GM18507 (cell line): ENCODE measurements at regions not wholly inside any gene's neighbourhood (a gene's known extent, or its start where the extent isn't known, plus 50 kb on each side); places are given as distances from the start of the nearest gene placed in this dataset.
"Not testable (repeated sequence)": the region's sequence is repeated elsewhere in the genome, so short reads cannot be mapped to it uniquely, and the experiment has no call there.

Source experiments
- DNase-seq: peaks from one replicate; pipeline ENCODE4 v3.0.0; 2011; ENCODE audit warnings: low read depth; ENCODE audit not compliant: insufficient read length; ENCODE audit errors: extremely low spot score
- FAIRE-seq: peaks from 2 replicates; lab custom pipeline; 2011; peaks lifted over from hg19 to GRCh38; lab: Jason Lieb, UNC

DNA sequence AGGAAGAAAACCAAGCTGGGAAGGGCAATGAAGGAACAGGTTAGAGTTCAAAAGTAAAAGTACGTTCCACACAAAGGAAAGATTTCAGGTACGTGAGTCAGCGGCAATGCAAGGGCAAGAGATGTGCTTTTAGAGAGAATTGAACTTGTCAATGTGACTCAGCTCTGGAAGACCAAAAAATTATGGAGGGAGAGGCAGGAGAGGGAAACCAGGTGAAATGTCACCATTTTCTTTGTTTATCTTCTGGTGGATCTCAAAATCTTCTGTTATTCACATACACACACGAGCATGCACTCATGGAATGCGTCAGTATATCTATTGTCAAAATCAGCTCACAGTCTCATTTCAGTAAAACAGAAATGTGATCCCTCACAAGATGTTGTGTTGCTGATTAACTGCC lies 148.8 kb upstream of the RFX3 start:
- no peak for FAIRE-seq
- DNase-seq, result no peak

DNA sequence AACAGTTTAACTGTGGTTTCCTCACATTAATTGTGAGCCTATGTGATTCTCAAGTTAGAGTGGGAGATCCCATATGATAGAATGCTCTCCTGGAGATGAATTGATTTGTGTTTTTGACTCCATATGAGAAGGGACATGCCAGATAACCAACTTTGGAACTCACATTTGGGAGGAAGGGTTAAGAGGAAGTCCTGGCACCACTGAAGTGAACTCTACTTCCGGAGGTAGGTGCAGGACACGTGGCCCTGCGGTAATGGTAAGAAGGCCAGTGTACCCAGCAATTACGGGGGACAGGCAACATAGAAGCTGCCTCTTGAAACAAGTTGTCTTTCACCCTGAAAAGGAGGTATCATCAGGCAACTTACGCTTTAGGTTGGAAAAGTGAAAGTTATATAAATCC lies 146.6 kb upstream of the RFX3 start:
- DNase-seq, result no peak
- no peak for FAIRE-seq

DNA sequence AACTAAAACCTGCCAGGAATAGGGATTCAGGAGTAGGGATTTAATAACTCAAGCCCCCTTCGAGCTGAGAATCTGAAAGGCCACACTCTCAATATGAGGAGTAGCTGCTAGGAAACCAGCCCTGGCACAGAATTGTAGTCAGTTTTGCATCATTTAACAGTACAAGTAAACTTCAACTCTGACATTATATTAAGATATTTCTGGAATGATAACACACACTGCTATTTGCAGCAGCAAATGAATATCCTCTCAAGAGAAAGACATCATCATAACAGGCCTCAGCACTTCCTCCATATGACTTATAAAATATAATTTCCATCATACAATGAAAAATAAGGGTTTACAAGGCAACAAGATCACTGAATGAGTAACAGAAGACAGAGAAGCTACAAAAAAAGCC lies 138.2 kb upstream of the RFX3 start:
- FAIRE-seq (no peak), DNase-seq (no peak)

DNA sequence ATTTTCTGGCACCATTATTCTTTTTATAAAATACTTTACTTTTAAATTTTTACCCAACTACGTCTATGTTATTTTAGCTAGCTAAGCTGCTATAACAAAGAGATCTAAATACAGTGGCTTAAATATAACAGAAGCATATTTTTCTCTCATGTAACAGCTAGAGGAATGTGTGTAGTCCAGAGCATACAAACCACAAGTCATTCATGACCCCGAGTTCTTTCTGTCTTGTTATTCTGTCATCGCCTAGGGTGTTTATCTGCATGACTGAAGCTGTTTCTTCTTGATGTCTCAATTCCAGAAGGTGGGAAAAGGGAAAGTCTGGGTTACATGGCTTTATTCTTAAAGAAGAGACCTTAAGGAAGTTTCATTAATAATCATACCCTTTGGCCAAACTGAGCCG lies 136.9 kb upstream of the RFX3 start:
- FAIRE-seq (no peak), DNase-seq (no peak)

DNA sequence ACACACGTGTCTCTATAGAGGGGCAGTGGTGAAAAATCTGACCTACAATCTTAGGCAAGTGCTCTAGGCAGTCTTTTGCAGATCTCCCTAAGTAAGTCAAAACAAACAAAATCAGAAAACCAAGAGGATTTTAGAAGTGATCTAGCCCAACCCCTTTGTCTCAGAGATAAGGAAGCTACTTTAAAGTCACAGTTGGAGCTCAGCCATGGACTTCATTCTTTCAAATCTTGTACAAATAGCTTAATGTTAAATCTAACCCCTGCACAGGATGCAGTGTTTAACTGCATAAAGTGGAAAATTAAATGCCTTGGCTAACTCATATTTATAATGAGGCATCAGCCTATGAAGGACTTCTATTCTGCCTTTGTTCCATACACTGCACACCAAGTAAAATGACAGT lies 135.1 kb upstream of the RFX3 start:
- no peak for FAIRE-seq
- no peak for DNase-seq

DNA sequence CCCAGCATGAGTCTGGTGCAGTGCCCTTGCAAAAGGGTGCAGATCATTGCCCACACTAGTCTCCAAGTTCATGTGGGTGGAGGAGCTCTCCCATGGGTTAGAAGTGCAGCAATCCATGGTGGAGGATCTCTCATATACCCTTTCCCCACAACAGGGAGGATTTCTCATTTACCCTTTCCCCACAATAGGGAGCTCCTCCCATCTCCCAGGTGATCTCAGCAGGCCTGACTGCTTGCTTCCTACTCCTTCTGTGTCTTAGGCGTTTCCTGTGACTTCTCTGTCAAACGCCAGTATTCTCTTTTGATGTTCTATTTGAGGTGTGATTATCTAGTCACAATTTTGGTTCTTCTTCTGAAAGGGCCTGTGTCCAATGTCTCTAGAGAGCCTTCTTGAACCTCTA lies 133.8 kb upstream of the RFX3 start:
- FAIRE-seq, result no peak

DNA sequence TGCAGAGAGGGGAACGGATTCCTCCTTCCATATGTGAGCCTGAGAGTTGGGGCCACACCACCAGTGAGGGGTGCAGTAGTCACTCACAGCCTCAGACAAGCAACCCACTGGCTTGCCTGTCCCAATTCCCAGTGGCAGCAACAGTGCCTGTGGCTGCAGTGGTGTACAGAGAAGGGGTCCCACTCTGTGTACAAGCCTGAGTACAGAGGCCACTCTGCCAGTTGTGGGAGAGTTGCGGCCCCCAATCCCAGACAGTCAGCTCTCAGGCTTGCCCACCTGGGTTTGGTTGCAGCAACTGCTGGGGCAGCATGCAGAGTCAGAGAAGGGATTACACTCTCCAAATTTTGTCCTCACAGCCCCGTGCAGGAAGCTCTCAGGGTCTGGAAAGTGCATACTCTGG lies 133.2 kb upstream of the RFX3 start:
- DNase-seq (no peak), FAIRE-seq (no peak)

More for the DNA sequence above, 133.8 kb upstream of the RFX3 start:
- DNase-seq, result no peak

DNA sequence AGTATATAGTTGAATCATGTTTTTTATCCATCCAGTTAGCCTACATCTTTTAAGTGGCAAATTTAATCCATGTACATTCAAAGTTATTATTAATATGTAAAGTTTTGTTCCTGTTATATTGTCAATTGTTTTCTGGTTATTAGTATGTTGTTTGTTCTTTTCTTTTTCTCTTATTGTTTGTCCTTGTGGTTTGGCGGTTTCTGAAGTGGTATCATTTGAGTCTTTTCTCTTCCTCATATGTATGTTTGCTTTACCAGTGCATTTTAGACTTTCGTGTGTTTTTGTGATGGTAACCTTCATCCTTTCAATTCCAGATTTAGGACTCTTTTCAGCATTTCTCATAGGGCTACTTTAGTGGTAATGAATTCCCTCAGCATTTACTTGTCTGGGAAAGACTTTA lies 130.4 kb upstream of the RFX3 start:
- DNase-seq (no peak), FAIRE-seq (no peak)

DNA sequence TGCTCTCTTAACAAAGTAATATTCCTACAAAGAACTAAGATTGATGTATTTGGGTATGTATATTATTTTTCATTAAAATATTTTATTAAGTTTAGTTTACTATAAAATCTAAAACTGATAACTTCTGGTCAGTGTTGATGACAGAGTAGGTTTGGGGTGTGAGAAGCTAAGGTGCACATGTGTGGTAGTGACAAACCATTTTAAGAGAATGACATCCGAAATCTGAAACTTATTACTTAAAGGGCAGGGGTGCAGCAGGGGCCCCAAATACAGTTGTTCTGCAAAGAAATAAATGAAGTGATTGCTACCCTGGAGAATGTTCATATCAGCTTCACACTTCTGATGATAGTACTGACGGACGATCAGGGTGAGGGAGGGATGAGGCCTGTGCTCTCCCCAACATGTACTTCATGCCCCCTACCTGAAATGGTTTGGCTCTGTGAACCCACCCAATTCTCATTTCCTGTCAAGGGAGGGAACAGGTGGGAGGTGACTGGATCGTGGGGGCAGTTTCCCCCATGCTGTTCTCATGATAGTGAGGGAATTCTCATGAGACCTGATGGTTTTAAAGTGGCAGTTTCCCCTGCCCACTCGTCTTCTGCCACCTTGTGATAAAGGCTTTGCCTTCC lies 125.3 kb upstream of the RFX3 start:
- FAIRE-seq (no peak), DNase-seq (no peak)

DNA sequence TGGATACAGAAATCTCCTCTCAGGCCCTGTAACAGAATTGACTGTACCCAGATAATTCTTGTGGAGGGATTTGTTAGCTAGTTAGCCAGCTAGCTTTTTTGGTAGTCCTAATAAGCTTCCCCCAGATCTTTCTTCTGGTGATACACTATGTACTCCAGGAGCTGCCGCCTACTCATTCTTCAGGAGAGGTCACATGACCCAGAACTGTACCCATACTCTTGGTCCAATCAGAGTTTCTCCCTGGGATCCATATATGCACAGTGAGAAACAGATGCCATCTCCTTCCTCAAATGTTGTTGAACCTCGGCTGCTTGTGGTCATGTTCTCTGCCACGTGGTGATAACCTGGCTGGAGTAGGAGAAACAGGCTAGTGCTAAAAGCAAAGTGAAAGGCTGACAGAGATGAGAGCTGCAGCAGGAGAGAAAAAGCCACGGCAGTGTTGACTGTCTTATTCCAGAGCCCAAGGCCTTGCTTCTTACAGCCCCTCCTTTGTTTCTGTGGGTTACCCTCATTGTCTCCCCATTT lies 123.0 kb upstream of the RFX3 start:
- FAIRE-seq, result no peak
- DNase-seq, result no peak

DNA sequence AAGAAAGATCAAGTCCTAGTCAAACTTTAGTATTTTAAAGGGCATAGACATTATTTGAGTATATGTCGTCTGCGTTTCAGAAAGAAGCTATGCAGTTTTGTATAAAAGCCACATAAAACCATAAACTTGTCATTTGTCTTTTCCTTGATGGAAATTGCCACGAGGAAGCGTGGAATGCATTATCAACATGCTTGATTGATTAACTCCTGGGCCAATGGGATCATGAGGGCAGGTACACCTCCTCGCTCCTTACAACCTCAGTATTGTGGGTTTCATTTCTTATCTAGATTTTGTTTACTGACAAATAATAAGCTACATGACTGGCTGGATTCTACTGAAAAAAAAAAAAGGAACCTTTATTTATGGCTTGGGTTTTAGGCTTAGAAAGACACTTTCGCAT lies 122.5 kb upstream of the RFX3 start:
- no peak for DNase-seq
- FAIRE-seq, result no peak

DNA sequence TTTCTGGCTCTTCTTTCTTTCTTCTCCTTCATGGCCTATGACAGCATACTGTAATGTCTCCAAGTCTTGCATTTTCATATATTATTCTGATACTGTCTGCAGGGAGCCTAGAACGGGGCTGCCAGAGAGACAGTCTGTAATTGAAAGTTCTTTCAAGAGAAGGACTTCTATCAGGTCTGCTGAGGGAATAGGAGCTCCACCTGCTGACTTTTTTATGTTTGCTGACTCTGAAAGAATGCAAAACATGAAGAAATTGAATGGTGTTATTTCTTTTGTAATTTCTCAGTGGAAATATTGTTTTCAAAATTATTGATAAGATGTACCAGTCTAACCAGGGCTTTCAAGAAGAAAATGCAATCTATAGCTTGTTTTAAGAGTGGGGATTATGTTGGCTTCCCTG lies 121.9 kb upstream of the RFX3 start:
- no peak for FAIRE-seq
- DNase-seq, result no peak

DNA sequence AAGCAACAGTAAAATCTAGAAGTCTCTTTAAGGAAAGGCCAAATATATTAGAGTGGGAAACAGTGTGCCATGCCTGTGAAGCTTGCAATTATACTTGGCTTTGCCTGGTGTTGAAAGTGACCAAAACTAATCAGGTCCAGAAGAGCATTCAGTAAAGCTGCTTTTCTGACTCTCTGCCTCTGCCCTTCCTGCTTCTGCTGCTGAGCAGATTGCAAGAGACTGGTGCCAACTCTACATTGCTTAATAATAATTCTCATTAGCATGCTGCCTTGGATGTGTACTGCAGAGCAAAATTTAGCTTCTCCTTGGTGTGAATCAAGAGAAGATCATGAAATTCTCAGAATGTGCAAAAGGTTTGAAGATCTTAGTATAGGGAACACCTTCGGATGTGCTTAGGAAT lies 120.4 kb upstream of the RFX3 start:
- no peak for DNase-seq
- no peak for FAIRE-seq

DNA sequence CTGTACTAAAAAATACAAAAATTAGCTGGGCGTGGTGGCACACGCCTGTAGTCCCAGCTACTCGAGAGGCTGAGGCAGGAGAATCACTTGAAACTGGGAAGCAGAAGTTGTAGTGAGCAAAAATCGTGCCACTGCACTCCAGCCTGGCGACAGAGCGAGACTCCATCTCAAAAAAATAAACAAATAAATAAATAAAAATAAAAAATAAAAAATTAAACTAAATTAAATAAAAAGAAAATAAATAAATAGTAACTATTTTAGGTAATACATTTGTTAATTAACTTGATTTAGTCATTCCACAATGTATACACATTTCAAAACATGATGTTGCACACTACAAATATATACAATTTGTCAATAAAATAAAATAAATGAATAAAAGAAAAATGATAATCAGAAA lies 116.3 kb upstream of the RFX3 start:
- DNase-seq, FAIRE-seq: not testable (repeated sequence)

DNA sequence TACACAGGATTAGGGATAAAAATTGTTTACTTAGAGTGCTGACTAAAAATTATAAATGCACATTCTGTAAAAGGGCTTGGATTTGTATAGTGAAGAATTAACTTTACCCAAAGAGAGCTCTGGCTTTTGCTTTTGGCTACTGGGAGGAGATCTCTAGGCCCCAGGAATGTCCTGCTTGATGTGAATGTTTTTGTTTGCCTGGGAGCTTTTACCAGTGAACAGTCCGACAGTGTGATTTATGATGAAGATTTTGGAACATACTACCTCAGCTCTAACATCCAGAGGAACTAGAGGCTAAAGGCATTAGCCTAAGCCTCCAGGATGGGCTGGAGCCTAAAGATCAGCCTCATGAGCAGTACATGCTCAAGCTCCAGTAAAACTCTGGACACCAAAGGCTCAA lies 103.7 kb upstream of the RFX3 start:
- DNase-seq, result no peak
- FAIRE-seq, result no peak

DNA sequence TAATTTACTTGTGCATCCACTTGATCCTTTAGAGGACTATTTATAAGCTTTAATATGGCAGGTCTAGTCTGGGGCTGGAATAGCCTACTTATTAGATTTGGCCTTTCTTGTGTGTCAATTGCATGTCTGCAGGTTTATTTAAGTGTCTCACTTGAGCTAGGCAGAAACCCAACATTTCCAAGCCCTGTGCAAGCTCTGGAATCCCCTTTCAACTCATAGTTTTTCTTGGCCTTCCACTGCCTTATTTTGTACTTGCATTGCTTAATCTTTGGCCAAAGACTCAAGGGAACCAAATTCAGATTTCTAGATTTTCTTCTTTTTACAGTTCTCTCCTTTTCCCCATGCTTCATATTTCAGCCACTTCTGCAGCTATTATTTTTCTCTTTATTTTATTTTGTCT lies 102.4 kb upstream of the RFX3 start:
- no peak for FAIRE-seq

DNA sequence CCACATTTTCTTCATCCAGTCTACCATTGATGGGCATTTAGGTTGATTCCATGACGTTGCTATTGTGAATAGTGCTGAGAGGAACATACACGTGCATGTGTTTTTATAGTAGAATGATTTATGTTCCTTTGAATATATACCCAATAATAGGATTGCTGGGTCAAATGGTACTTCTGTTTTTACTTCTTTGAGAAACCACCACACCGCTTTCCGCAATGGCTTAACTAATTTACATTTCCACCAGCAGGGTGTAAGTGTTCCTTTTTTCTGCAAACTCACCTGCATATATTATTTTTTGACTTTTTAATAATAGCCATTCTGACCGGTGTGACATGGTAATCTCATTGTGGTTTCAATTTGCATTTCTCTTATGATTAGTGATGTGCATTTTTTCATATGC lies 82.2 kb upstream of the RFX3 start:
- peak; percentile 67 for FAIRE-seq

More for the DNA sequence above, 102.4 kb upstream of the RFX3 start:
- no peak for DNase-seq

DNA sequence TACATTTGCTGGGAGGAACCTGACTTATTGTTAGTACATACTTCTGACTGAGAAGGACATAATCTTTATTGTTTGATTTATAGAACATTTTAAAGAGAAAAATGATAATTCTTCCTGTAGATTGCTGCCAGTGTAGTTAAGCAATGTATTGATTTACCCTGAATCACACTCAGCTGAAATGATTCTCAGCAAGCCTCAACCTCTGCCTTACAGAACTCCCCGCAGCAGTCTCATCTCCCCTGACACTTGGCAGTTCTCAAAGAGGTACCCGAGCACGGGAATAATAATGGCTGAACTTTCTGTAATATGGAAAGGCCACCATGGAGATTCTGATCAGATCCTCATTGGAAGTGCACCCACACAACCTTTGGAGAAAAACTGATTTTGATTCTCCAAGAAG lies 74.9 kb upstream of the RFX3 start:
- FAIRE-seq (no peak), DNase-seq (no peak)

More for the DNA sequence above, 82.2 kb upstream of the RFX3 start:
- DNase-seq, result no peak

DNA sequence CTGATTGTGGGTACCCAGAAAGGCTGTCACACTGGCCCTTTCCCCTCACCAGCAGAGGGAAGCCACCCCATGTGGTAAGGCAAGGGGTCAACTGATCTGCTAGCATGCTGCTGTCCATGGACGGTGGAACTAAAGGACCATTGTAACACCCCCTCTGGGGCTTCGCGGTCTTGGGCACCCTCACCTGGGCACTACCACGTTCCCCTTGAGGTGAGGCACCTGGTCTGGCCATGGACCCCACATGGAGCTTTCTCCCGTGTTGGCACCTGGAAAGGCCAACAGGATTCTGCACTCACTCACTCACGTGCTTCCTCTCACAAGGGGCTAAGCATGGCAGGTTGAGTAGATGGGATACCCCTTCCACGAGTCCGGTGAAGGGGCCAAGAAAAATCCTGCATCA lies 72.0 kb upstream of the RFX3 start:
- no peak for FAIRE-seq
- DNase-seq, result no peak

DNA sequence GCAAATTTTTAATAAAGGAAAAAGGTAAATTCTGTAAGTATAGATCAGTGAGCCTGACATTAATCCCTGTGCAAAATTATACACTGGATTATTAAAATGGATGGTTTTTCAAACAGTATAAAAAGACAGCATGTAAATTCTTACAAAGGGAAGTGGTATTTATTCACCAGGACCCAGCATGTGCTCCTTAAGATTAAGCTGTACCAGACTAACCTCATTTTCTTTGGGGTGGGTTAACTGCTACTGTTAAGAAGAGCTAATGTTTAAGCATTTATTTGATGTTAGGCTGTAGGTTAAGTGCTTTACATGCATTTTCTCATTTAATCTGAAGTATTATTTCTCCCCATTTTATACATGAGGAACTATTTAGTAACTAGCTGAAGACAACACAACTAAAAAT lies 60.3 kb upstream of the RFX3 start:
- FAIRE-seq (no peak), DNase-seq (no peak)

DNA sequence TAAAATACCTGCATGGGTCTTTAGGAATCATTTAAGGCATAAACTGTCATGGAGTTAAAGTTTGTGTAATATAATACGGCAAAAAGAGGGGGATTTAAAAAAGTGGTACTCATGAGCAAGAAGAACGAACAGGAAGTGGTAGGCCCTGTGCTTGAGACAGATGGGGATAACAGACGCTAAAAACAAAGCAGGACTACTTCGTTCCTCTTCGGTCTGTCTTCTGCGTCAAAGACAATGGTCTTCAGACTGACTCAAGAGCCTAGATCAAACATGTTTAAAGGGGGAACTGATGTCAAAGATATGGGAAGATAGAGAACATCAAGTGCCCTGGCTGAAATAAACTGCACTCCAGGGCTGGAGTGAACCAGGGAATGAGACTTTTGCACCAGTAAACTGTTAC lies 59.8 kb upstream of the RFX3 start:
- no peak for FAIRE-seq
- no peak for DNase-seq

DNA sequence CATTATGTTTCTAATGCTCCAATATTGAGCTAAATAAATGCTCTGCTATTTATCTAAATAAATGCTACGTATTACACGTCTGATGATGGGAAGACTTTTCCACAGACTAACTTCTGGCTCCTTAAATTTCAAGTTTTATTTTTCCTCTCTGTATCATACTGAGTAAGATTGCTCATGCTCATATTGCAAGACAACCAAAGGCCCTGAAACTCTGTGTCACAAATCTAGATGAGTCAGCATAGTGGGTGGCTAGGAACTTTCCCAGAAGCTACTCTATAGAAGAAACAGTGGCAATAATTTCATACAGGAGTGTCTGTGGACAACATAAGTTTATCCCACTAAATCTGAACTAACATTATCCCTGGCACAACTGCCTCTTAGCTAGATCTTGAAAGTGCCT lies 53.0 kb upstream of the RFX3 start:
- no peak for DNase-seq
- FAIRE-seq, result no peak
